ENCODE measurements at regions not wholly inside any gene's neighbourhood (a gene's known extent, or its start where the extent isn't known, plus 50 kb on each side); places are given as distances from the start of the nearest gene placed in this dataset.

DNA sequence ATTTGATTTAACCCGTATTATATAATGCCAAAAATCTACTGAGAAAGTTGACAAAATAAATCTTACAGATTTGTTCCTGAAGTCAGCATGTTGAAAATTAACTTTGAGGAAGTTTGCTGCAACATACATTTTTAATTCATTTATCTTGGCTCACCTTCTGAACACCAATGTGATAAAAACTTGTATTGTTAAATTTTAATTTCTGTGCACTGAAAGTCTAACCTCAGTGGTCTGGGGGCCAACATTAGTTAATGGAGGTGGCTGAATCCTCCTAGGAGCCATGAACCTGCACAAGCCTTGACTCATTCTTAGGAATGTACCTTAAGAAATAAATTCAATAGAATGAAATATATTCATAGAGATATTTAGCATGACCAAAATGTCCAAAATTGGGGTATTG is 95.3 kb downstream of the ADSS2 start:
- no peak overlapping the region for H3K4me3 ChIP-seq
- peaks cover 2% of the 10 kb centered on the region for H3K4me1 ChIP-seq (ENCODE audit: low read depth)
- TF ChIP-seq CTCF (IDR thresholded peaks at IDR 0.05; ENCODE audit: low read depth, low read length): no peak
- H3K27me3 ChIP-seq: no peaks in the 10 kb centered on the region
- no peak overlapping the region for H3K27ac ChIP-seq
- DNase-seq (ENCODE audit: low read depth in 1 of 2, low spot score in 1 of 2): no peak
- no peaks in the 10 kb centered on the region for H3K36me3 ChIP-seq
- no peaks in the 10 kb centered on the region for H3K9me3 ChIP-seq (ENCODE audit: low read depth)
